ENCODE measurements at regions not wholly inside any gene's neighbourhood (a gene's known extent, or its start where the extent isn't known, plus 50 kb on each side); places are given as distances from the start of the nearest gene placed in this dataset.

- TF ChIP-seq CTCF (IDR thresholded peaks at IDR 0.05; ENCODE audit: low read depth, low read length), result no peak
Measured at GRCh38 chr13:99911965-99912566, 59.5 kb downstream of the ZIC5 start.

GRCh38 chr13:99911069-99911964 lies 60.2 kb downstream of the ZIC5 start:
- DNase-seq (ENCODE audit: low read depth, low spot score), result no peak
- H3K9me3 ChIP-seq (ENCODE audit: control insufficient read depth, insufficient read depth, low read length), result no peaks in the 10 kb centered on the region
- no peak for TF ChIP-seq CTCF (IDR thresholded peaks at IDR 0.05; ENCODE audit: low read depth, low read length)
- ChIA-PET POLR2A (no interaction called here), CTCF (no interaction called here)
- no peak overlapping the region for H3K4me3 ChIP-seq (ENCODE audit: low read depth, low read length)
- H3K27ac ChIP-seq (ENCODE audit: low read depth, low read length), result no peak overlapping the region
- peaks cover 20% of the 10 kb centered on the region for H3K27me3 ChIP-seq (ENCODE audit: control insufficient read depth, insufficient read depth, low read length)

More at GRCh38 chr13:99911965-99912566, 59.5 kb downstream of the ZIC5 start:
- no peak for DNase-seq (ENCODE audit: low read depth, low spot score)
- Histone ChIP-seq H3K27me3 (ENCODE audit: control insufficient read depth, insufficient read depth, low read length) (peaks cover 20% of the 10 kb centered on the region), H3K9me3 (ENCODE audit: control insufficient read depth, insufficient read depth, low read length) (no peaks in the 10 kb centered on the region), H3K4me3 (ENCODE audit: low read depth, low read length) (no peak overlapping the region), H3K27ac (ENCODE audit: low read depth, low read length) (no peak overlapping the region)
- CTCF ChIA-PET, result interaction anchor here (1.3 to 1.7 kb wide), 2 partner anchors 256 to 323 kb away, joined by 5 to 6 read pairs; no protein-coding TSS in a partner anchor
- POLR2A ChIA-PET, result no interaction called here

- POLR2A ChIA-PET, result no interaction called here
- CTCF ChIA-PET, result no interaction called here
- no peaks in the 10 kb centered on the region for H3K9me3 ChIP-seq (ENCODE audit: control insufficient read depth, insufficient read depth, low read length)
Measured at GRCh38 chr13:99909836-99910619, 61.5 kb downstream of the ZIC5 start.

GRCh38 chr13:99909097-99909835 lies 62.3 kb downstream of the ZIC5 start:
- Histone ChIP-seq H3K9me3 (ENCODE audit: control insufficient read depth, insufficient read depth, low read length) (no peaks in the 10 kb centered on the region), H3K27ac (ENCODE audit: low read depth, low read length) (no peak overlapping the region), H3K4me3 (ENCODE audit: low read depth, low read length) (no peak overlapping the region), H3K27me3 (ENCODE audit: control insufficient read depth, insufficient read depth, low read length) (peaks cover 23% of the 10 kb centered on the region)
- ChIA-PET CTCF (no interaction called here), POLR2A (no interaction called here)
- no peak for TF ChIP-seq CTCF (IDR thresholded peaks at IDR 0.05; ENCODE audit: low read depth, low read length)
- DNase-seq (ENCODE audit: low read depth, low spot score), result no peak

More at GRCh38 chr13:99909836-99910619, 61.5 kb downstream of the ZIC5 start:
- DNase-seq (ENCODE audit: low read depth, low spot score), result no peak
- no peak overlapping the region for H3K27ac ChIP-seq (ENCODE audit: low read depth, low read length)
- H3K4me3 ChIP-seq (ENCODE audit: low read depth, low read length), result no peak overlapping the region
- H3K27me3 ChIP-seq (ENCODE audit: control insufficient read depth, insufficient read depth, low read length), result peaks cover 20% of the 10 kb centered on the region
- no peak for TF ChIP-seq CTCF (IDR thresholded peaks at IDR 0.05; ENCODE audit: low read depth, low read length)
